Upper lobe of right lung (tissue), 1 donor: ENCODE measurements at regions not wholly inside any gene's neighbourhood (a gene's known extent, or its start where the extent isn't known, plus 50 kb on each side); places are given as distances from the start of the nearest gene placed in this dataset.

Experiments used
- ATAC-seq: fragments of 200-7000 bp; cut with Tn5 transposase; one replicate; pipeline ENCODE4 v1.9.1; 2020; ENCODE audit warnings: mild to moderate bottlenecking, moderate library complexity
- DNase-seq: peaks from one replicate; pipeline ENCODE4 v3.0.0-alpha.2; 2020
- H3K27ac ChIP-seq: fragments of 200-600 bp; one replicate; pipeline ENCODE4 v1.8.0; 2022
- H3K27me3 ChIP-seq: fragments of 200-600 bp; one replicate; pipeline ENCODE4 v1.8.0; 2022; ENCODE audit warnings: mild to moderate bottlenecking
- H3K36me3 ChIP-seq: fragments of 200-600 bp; one replicate; pipeline ENCODE4 v1.8.0; 2022
- H3K4me1 ChIP-seq: fragments of 200-600 bp; one replicate; pipeline ENCODE4 v1.8.0; 2022
- H3K4me3 ChIP-seq: fragments of 200-600 bp; one replicate; pipeline ENCODE4 v1.8.0; 2022; ENCODE audit warnings: mild to moderate bottlenecking
- H3K9me3 ChIP-seq: fragments of 200-600 bp; one replicate; pipeline ENCODE4 v1.8.0; 2022
- CTCF ChIP-seq: fragments of 200-600 bp; IDR thresholded peaks from one replicate; pipeline ENCODE4 v1.8.0; 2022; ENCODE audit warnings: antibody characterized with exemption
- intact Hi-C: fragments of 100-400 bp; cut with DNase I; formaldehyde crosslinking; loops from one replicate; pipeline ENCODE4 v1.11.0; 2022
- donor health status: DM: no; HTN: yes; CAD: no; lungs with severe emphysema.

- DNase-seq (no peak), ATAC-seq (no peak)
- no peak for TF ChIP-seq CTCF
- Histone ChIP-seq H3K27me3 (no peaks in the 10 kb centered on the region), H3K4me1 (no peaks in the 10 kb centered on the region), H3K9me3 (no peaks in the 10 kb centered on the region), H3K27ac (no peak overlapping the region), H3K4me3 (no peak overlapping the region), H3K36me3 (no peaks in the 10 kb centered on the region)
- intact Hi-C loops = no loop called here
Observed at GRCh38 chr5:175246889-175247520, 197.0 kb downstream of the DRD1 start.

GRCh38 chr5:175246242-175246888, 197.6 kb downstream of the DRD1 start:
- no peaks in the 10 kb centered on the region for H3K27me3 ChIP-seq
- no peak overlapping the region for H3K27ac ChIP-seq
- H3K4me1 ChIP-seq = no peaks in the 10 kb centered on the region
- DNase-seq (no peak), ATAC-seq (peak; percentile 19)
- intact Hi-C loops = no loop called here
- TF ChIP-seq CTCF = no peak
- no peaks in the 10 kb centered on the region for H3K36me3 ChIP-seq
- H3K4me3 ChIP-seq = no peak overlapping the region
- H3K9me3 ChIP-seq = no peaks in the 10 kb centered on the region

- H3K9me3 ChIP-seq = no peaks in the 10 kb centered on the region
- H3K27me3 ChIP-seq = no peaks in the 10 kb centered on the region
- no peaks in the 10 kb centered on the region for H3K36me3 ChIP-seq
- H3K4me1 ChIP-seq = no peaks in the 10 kb centered on the region
- no peak for TF ChIP-seq CTCF
- H3K27ac ChIP-seq = no peak overlapping the region
- intact Hi-C loops = no loop called here
- H3K4me3 ChIP-seq = no peak overlapping the region
- DNase-seq (no peak), ATAC-seq (no peak)
Observed at GRCh38 chr5:175243441-175243840, 200.5 kb downstream of the DRD1 start.

GRCh38 chr5:175242207-175242606, 201.8 kb downstream of the DRD1 start:
- no peaks in the 10 kb centered on the region for H3K9me3 ChIP-seq
- no peaks in the 10 kb centered on the region for H3K4me1 ChIP-seq
- intact Hi-C loops = no loop called here
- H3K27me3 ChIP-seq = no peaks in the 10 kb centered on the region
- no peak overlapping the region for H3K4me3 ChIP-seq
- H3K27ac ChIP-seq = no peak overlapping the region
- no peaks in the 10 kb centered on the region for H3K36me3 ChIP-seq
- DNase-seq = no peak
- TF ChIP-seq CTCF = no peak
- ATAC-seq = no peak

- no peaks in the 10 kb centered on the region for H3K27me3 ChIP-seq
- H3K9me3 ChIP-seq = no peaks in the 10 kb centered on the region
- no peak for TF ChIP-seq CTCF
- intact Hi-C loops = no loop called here
- no peaks in the 10 kb centered on the region for H3K36me3 ChIP-seq
- no peaks in the 10 kb centered on the region for H3K4me1 ChIP-seq
- no peak for DNase-seq
- no peak overlapping the region for H3K4me3 ChIP-seq
- H3K27ac ChIP-seq = no peak overlapping the region
- no peak for ATAC-seq
Observed at GRCh38 chr5:175238326-175238725, 205.7 kb downstream of the DRD1 start.
